UCSD-AML1 (cell line): ENCODE measurements at regions not wholly inside any gene's neighbourhood (a gene's known extent, or its start where the extent isn't known, plus 50 kb on each side); places are given as distances from the start of the nearest gene placed in this dataset.
"Not testable (repeated sequence)": the region's sequence is repeated elsewhere in the genome, so short reads cannot be mapped to it uniquely, and the experiment has no call there.

Experiments used
- DNase-seq: peaks from one replicate; lab custom pipeline; 2025; ENCODE audit not compliant: unreplicated experiment; lab: John Stamatoyannopoulos, UW

DNA sequence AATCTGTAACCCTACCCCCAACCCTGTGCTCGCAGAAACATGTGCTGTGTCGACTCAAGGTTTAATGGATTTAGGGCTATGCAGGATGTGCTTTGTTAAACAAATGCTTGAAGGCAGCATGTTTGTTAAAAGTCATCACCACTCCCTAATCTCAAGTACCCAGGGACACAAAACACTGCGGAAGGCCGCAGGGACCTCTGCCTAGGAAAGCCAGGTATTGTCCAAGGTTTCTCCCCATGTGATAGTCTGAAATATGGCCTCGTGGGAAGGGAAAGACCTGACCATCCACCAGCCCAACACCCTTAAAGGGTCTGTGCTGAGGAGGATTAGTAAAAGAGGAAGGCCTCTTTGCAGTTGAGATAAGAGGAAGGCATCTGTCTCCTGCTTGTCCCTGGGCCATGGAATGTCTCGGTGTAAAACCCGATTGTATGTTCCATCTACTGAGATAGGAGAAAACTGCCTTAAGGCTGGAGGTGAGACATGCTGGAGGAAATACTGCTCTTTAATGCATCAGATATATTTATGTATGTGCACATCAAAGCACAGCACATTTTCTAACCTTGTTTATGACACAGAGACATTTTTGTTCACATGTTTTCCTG is 94.4 kb downstream of the LSM3 start:
- not testable (repeated sequence) for DNase-seq

DNA sequence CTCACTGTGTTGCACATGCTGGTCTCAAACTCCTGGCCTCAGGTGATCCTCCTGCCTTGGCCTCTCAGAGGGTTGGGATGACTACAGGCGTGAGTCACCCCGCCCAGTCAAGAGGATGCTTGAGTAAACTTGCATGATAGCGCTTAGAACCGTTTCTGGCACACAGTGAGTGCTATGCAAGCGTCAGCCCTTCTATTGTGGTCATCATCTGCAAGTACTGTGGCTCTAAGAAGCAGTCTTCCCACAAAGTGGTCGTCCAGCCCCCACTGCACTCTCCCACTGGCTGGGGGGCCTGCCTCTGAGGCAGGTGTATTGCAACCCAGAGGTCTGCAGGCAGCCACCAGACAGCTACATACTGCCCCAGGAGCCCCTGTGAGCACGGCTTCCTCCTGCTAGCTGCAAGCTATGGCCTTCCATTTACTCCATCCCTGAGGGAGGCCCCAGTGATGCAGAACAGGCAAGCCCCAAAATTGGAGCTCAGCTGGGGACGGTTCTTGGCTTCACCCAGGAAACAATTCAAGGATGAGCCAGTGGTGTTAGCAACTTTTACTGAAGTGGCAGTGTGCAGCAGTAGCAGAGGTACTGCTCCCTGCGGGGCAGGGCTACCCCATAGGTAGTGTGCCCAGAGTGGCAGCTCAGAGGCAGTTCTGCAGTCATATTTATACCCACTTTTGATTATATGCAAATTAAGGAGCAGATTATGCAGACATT is 95.4 kb downstream of the LSM3 start:
- DNase-seq, result no peak

DNA sequence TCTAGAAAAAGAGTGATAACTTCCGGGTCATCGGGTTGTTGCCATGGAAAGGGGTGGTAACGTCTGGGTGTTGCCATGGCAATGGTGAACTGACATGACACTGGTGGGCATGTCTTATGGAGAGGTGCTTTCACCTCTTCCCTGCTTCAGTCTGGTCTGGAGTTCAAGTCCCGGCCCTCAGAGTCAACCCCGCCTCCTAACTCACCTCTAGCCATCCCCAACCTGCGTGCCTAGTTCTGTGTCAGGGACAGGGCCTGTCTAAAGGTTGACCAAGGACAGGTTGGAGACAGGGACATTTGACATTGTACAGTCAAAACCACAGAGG is 96.0 kb downstream of the LSM3 start:
- DNase-seq, result no peak

DNA sequence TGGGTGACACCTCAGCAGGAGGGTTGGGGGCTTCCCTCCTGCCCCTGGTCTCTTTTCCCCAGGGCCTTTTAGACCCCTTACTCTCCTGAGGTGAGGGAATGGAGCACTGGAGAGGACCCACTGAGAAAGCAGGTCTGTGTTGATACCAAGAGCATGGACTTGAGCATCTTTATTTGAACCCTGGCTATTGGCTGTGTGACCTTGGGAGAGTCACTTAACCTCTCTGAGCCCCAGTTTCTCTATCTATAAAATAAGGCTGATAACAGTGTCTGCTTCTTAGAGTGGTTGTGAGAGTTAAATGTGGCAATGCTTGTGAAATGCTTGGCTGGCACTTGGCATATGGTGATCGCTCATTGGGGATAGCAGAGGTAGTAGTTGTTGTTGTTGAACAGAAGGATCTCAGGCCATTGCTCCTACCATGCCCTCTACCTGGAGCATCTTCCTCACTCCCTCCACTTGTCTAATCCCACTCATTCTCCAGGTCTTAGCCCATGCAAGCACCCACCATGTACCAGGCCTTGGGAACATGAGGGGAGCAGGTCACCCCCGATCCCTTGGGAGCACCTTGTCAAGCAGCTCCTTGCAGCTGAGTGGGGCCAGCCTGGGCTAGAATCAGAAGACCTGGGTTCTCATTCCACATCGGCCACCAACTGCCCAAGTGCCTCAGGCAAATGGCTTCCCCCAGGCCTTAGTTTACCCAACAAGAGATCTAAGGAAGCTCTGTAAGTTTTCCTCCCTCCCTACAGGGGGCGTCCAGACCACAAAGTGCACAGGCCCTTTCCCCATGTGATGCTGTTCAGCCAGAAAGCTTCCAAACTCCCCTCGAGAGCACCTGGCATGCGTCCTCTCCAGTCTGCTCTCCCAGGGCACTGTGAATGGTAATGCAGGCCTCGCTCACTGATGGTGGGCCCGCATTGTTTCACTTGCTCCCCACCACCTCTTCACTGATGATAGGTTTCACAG is 96.7 kb downstream of the LSM3 start:
- DNase-seq, result no peak

DNA sequence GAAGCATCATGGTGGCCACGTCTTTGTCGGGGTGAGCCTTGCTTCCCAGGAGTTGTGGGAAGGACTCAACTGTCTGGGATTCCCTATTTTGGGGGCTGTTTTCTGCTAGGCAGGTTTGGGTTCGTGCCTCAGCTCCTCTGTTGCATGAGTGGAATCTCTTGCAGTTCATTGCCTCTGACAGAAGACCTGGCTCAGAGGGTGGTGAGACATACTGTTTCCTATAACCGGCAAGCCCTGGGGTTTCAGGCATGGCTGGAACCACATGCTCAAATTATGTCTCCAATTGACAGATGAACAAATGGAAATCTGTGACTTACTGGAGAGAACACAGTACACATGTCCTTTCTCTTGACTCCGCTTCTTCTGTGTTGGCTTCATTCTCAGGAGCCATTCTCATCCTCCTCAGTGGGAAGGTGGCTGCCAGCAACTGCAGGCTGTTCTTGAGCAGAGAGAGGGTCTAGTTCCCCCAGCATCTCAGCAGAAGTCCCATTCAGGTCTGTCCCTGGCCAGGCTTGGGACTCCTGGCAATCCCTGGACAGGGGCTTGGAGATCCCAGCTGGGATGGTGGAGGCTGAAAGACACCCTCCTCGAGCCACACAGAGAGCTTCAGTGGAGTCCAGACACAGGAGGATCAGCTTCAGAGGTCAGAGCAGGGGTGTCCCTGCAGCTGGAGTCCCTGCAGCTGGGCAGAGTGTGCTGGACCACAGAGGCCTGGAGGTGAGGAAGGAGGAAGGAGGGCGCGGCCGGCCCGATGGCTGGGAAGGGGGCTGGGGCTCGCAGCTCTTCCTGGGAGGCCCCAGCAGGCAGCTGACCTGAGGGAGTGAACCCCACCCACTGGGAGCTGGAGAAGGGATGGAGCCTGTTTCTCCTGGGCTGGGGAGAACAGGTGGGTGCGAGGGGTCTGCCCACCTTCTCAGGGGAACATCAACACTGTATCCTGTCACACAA is 97.6 kb downstream of the LSM3 start:
- no peak for DNase-seq

DNA sequence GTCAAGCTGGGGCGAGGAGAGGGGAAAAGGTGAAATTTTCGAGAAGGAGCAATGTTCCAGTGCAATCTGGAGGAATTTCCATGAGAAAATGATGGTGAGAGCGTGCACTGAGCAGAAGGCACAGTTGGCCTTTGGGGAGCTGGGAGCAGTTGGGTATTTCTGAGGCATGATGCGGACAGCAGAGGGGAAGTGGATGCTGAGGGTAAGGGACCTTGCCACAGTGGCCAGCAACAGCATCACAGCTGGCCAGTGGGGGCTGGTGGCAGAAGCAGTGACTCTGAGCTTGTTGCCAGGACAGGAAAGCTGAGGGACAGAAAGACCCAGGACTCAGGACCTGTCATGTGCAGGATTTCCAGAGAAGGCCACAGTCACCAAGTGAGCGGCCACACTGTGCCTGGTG is 98.9 kb downstream of the LSM3 start:
- no peak for DNase-seq

DNA sequence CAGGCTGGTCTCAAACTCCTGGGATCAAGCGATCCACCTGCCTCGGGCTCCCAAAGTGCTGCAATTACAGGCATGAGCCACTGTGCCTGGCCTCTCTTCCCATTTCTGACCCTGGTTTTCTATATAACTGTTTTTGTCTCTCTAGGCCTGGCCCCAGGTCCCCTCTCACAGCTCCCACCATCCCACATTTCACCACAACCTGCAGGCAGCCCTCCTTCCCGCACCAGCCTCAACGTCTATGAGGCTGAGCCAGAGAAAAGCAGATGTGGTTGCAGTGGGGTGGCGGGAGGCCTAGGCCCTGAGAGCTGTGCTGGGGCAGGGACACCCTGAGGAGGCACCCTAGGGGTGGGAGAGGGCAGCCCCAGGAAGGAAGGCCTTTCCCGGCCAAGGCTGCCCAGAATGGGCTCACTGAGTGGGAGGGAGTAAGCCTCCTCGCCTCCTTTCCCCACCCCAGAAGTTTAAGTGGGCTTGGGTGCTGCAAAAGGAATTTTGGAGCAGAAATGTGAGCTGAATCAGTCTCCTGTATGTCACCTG is 99.7 kb downstream of the LSM3 start:
- DNase-seq, result peak; percentile 34

DNA sequence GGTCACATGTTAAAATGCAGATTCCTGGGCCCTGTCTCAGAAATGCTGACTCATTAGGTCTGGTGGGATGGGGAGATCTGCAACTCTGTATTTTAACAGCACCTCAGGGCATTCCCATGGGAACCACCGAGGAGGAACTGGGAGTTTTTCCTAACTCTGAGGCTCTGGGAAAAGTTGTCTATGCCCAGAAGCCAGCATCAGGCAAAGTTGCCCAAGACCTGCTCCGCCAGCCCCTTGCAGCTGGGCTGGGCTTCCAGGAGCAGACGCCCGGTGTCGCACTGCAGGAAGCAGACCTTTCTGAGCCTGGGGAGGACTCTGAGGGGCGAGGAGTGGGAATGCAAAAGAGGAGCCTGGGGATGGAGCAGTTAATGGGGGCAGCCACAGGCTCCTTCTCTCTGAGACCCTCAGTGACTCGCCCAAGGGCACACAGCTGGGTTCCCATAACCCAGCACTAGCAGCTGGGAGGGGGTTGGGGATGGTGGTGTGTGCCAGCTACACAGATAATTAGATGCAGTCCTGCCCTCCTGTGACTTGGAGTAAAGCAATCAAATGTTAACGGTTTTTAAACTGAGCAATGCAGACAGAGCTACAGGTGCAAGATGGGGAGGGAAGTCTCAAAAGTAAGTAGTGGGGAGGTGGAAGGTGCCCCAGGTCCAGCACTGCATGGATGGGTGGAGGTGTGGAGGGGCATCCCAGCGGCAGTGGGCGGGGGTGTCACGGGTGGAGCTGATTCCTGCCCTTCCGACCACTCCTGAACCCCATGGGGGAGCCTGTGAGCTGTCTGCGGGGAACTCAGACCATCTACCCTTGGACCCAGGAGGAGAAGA is 100.4 kb downstream of the LSM3 start:
- no peak for DNase-seq

DNA sequence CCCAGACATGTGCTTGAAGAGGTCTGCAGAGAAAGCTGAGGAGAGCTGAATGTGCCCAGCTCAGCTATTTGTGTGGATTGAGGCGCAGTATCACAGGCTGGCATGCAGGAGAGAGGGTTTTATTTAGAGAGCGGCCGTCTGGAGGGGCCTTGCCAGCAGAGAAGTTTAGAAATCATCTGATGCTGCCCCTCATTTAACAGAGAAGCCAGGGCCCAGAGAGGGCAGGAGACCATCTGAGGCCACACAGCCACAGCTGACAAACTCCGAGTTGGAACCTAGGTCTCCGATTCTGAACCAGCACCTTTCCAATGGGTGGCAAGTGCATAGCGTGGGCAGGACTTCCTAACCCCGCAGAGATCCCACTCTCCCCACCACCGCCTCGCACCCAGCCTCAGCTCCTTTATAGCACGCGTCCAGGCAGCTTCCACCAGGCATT is 101.0 kb downstream of the LSM3 start:
- no peak for DNase-seq

DNA sequence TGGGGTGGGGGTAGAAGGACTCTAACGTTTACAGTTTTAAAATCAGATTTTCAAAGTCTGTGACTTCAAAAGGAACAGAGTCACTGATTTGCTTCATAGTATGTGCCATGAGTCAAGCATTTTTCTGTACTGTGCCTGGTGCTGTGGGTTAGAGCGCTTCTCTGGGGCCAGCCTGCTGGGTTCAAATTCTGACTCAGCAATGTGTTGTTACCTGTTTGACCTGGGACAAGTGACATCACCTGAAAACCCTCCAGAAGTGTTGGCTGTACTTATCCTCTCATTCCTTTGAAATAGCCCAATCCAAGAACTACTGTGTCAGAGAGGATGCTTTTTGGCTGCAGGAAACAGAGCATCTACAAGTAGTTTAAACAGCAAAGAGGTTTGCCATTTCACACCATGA is 101.7 kb downstream of the LSM3 start:
- no peak for DNase-seq

DNA sequence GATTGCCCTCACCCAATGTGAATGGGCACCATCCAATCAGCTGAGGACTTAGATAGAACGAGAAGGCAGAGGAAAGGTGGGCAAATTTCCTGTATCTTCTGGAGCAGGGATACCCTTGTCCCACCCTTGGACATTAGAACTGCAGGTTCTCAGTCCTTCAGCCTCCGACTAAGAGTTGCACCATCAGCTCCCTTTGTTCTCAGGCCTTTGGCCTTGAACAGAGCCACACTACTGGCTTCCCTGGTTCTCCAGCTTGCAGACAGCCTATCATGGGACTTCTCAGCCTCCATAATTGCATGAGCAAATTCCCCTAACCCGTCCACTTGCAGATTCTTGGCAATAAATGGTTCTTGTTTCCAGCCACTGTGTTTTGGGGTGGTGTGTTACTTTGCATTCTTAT is 102.4 kb downstream of the LSM3 start:
- no peak for DNase-seq

DNA sequence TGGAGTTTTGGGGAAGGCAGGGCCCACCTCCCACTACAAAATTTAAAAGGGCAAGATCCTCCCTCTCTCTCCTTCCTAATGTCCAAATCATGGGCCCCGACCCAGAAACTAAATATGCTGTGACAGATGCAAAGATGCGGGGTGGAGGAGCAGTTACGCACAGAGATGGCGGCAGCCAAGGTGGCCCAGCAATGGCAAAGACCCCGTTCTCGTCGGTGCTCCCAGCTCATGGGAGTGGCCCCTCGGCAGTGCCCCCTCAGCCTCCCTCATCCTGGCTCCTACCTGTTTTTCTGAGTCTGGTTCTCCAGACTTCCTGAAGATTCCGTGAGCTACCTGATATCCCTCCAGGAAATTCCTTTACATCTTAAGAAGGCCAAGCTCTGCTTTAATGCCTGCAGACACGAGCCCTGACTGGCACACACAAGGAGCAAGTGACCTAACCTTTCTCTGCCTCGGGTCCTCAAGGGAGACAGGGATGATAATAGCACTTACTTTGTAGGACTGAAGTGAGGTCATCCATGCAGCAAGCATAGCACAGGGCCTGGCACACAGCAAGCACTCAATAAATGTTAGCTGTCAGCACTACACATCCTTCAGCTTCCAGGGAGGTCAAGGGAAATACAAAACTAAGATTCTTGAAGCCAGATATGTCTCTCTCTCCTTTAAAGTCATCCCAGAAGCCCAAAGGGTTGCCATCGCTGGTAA is 103.5 kb downstream of the LSM3 start:
- no peak for DNase-seq

DNA sequence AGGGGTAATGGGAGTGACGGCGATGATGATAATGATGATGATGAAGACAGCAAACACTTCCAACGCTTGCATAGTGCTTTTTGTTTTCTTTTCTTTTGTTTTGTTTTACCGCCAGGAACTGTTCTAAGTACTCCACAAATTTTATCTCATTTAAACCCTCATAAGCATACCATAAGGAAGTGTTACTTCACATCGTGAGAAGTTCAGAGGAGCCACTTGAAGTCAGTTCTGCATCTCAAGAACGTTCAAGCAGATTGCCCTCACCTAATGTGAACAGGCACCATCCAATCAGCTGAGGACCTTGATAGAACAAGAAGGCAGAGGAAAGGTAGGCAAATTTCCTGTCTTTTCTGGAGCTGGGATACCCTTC is 104.1 kb downstream of the LSM3 start:
- DNase-seq, result no peak

DNA sequence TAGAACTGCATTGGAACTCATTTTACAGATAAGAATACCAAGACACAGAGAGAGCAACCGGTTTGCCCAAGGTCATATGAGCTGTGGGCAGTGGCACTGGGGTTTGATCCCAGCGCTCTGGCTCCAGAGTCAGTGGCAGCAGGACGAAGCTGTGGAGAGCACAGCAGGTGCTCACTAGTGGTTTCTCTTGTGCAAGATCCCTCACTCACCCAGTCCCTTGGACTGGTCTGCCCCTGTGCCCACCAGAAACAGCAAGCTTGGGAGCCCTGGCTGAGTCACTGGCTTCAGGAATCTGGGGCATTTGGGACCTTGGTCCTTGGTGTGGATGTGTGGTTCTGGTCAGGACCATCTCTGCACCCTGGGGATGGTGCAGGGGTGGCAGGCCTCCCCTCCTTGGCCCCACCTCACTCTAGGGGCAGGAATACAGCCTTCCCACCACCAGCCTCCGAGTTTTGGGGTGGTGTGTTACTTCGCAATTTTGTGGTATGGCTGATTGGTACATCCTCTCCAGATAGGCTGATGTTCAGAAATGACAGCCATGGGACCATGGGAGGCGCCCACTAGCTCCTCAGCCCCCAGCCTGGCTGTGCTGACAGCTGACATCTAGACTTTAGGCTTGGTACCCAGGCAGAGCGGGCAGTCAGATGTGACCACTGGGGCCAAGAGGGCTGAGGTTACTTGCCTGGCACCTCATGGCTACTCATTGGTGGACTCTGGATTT is 104.6 kb downstream of the LSM3 start:
- no peak for DNase-seq

DNA sequence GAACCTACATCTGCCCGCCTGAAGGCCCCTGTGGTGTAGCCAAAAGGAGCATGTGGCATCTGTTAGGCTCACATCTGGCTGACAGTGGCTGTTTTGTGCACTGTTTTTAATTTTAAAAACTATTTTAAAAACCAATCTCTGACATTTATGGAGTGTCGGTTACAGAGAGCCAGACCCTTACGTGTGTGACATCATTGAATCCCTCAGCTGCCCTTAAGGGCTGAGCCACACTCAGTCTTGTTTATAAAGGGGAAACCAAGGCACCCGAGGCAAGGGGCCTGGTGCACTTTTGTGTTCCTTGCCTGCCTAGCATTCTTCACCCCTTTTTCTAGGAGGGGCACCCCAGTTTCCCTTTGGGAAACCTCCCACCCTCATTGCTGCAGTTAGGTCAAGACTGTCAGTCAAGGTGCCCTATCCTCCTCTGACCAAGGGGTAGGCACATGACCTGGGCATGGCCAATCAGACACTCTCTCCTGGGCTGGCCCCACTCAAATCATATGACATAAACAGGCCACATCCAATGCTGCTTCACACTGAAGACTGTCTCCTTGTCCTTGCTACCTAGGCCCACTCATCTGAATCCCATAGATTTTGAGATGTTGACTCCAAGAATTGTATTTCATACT is 105.3 kb downstream of the LSM3 start:
- no peak for DNase-seq

DNA sequence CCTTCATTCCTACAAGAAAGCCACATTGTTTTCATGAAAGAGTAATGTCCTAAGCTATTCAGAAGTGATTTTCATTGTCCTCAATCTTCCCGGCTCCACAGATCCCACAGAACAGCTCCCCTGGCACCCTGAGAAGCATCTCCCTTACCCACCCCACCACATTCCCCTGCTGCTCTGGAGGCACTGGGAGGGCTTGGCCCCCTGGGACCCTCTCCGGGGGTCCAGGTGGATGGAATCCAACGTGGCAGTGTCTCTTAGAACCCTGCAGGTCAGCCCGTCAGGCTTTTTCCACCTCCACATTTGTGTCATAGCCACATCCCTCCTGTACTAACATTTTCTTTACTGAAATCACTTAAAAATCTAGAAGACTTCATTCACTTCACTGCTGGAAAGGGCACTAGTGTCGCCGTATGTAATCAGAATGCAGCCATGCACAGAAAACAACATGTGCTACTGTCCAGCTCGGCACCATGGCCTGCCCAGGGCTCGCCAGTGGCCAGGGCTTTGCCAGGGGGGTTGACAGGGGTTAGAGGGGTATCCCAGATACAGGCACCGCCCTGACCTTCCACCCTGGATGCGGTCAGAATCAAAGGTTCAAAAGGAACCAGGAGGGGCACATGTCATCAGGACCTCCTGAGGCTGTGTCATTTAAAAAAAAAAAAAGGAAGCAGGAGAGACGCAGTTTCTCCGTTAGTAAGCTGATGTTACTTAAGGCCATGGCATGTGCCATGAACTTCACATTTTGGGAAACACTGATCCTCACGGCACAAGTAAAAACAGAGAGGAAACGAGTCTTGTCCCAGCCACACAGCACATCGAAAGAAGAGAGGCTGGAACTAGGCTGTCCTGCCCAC is 106.3 kb downstream of the LSM3 start:
- no peak for DNase-seq

DNA sequence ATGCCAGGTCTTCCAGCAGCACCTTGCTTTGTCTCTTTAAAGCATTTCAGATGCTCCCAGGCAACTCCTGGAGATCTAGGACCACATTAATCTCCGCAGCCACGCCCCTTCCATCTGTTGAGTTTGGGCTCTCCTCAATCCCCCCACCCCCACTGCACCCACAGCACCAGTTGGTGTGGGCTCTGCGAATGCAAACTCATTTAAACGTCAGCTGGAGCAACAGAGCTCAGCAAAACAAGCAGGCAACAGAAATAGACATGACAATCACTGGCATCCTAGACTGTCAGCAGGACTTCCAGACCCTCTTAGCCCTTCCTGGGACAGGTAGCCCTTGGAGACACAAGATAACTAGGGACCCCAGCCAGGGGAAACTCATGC is 106.9 kb downstream of the LSM3 start:
- DNase-seq, result no peak
